A172 (cell line): ENCODE measurements at regions not wholly inside any gene's neighbourhood (a gene's known extent, or its start where the extent isn't known, plus 50 kb on each side); places are given as distances from the start of the nearest gene placed in this dataset.

Source experiments
- DNase-seq: peaks from one replicate; pipeline ENCODE4 v3.0.0-alpha.2; 2015; ENCODE audit warnings: low spot score

DNA sequence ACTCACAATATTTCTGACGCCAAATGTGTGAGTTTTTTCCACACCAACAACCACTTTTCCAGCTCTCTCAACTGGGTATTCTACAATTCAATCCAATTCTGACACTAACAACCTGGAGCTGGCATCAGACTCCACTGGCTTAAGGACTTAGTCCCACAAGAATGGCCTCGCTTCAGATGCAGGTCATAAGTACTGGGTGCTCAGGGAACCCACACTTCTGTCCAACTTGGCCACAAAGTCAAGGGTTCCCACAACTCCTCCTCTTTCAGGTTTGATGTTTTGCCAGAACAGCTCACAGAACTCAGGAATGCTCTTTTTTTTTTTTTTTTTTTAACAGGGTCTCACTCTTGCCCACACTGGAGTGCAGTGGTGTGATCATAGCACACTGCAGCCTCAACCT lies 56.1 kb upstream of the TMC5 start:
- no peak for DNase-seq

DNA sequence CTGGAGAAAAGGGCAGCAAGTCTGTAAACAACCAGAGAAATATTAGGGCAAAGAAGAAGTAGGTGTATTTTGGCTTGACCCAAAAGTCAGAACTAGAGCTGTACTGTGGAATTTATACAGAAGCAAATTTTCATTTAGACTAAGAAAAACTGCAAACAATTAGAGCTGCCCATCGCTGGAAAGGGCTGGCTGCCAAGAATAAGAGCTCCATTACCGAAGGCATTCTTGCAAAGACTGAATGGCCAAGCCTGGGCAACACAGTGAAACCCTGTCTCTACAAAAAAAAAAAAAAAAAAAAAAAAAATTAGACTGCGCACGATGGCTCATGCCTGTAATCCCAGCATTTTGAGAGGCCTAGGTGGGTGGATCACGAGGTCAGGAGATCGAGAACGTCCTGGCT lies 53.9 kb upstream of the TMC5 start:
- no peak for DNase-seq

DNA sequence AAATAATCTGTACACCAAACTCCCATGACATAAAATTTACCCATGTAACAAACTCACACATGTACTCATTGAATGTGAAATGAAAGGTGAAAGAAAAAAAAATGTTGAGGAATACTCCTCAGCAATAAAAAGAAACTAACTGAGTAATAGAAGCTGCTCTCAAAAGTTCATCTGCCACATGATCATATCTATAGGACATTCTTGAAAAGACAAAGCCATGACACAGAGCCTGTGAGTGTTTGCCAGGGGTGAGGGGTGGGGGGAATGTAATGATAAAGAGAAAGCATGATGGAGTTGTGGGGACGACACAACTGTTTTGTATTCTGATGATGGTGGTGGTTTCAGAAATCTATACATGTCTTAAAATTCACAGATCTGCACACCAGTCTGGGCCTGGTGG lies 52.2 kb upstream of the TMC5 start:
- DNase-seq = no peak

DNA sequence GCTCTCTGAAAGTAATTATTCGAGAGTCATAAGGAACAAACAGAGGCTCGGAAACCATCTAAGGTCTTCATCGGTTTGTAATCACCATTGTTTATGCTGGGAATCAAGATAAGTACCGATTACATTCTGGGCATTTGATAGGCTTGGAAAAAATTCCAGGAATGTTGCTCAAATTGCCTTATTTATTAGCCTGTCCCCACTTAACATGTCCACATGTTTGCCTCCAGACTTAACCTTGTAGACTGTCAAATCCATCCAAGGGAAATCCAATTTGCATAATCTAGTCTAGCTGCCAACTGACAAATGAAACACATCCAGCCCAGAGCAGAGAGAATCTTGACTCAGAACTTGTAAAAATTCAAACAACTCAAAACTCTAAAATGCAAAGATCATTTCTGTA lies 51.3 kb upstream of the TMC5 start:
- DNase-seq = peak; percentile 60

DNA sequence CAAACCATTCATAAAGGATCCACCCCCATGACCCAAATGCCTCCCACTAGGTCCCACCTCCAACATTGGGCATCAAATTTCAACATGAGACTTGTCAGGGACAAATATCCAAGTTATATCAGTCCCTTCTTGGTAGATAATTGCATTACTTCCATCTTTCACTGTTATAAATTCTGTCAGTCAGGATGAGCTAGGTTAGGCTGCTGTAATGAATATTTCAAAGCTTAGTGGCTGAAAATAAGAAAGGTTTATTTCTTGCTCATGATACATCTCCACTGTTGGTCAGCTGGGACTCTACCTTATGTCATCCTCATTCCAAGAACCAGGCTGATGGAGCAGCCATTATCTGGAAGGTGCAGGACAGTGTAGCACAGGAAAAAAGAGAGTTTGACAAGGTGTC lies 50.3 kb upstream of the TMC5 start:
- no peak for DNase-seq
